ENCODE measurements at regions not wholly inside any gene's neighbourhood (a gene's known extent, or its start where the extent isn't known, plus 50 kb on each side); places are given as distances from the start of the nearest gene placed in this dataset.
"Not testable (repeated sequence)": the region's sequence is repeated elsewhere in the genome, so short reads cannot be mapped to it uniquely, and the experiment has no call there.

DNA sequence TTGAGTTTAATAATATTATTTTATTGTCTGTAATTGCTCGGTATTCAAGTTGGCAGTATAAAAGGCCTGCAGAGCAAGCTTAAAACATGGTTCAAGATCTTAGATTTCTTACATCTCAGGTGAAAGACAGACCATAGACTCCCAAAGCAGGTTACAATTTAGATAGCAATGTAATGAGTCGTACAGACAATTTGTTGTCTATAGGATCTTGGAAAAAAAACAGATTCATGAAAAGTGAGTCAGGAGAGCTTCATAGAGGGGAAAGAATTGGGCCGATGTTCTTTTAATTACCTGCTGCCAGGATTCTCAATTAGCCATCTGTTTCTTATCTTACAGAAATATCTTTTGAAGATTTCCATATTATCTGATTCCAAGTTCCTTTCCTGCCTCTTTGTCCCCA is 111.5 kb upstream of the IKBKE start:
- H4K20me1 ChIP-seq (ENCODE audit: low read depth, low read length); H3K9me3 ChIP-seq (ENCODE audit: insufficient read depth, low read length); H3K79me2 ChIP-seq (ENCODE audit: insufficient read depth, low read length); H3F3A ChIP-seq (ENCODE audit: insufficient read depth); H3K9me2 ChIP-seq (replicated peaks; ENCODE audit: insufficient read depth, low read length); H3K27me3 ChIP-seq (ENCODE audit: low read length); H3K9ac ChIP-seq (ENCODE audit: low read length); H3K27ac ChIP-seq (ENCODE audit: low read depth, low read length); H3K4me3 ChIP-seq (ENCODE audit: insufficient read depth, low read length, poor library complexity, severe bottlenecking); H3K36me3 ChIP-seq (ENCODE audit: low read length); H2AFZ ChIP-seq (ENCODE audit: low read depth, low read length, severe bottlenecking); H3K4me2 ChIP-seq (ENCODE audit: low read depth, low read length, poor library complexity, severe bottlenecking): not testable (repeated sequence)

DNA sequence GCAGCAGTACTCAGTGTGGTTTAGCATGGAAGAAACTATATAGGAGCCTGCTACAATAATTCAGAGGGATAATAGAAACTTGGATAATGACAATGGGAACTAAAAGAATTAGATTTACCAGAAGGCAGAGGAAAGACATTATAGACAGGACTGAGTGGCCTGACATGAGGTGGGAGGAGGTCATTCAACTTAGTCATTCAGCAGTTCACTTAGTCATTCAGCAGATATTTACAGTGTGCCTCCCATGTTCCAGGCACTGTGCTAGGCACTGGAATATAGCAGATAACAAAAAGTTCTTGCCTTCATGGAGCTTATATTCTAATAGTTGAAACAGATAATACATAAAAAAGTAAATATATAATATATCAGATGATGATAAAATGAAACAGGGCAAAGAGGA is 110.9 kb upstream of the IKBKE start:
- H3K27me3 ChIP-seq (ENCODE audit: low read length); H3K79me2 ChIP-seq (ENCODE audit: insufficient read depth, low read length); H3K36me3 ChIP-seq (ENCODE audit: low read length); H2AFZ ChIP-seq (ENCODE audit: low read depth, low read length, severe bottlenecking); H3K9ac ChIP-seq (ENCODE audit: low read length); H3F3A ChIP-seq (ENCODE audit: insufficient read depth); H3K9me3 ChIP-seq (ENCODE audit: insufficient read depth, low read length); H3K4me2 ChIP-seq (ENCODE audit: low read depth, low read length, poor library complexity, severe bottlenecking); H3K4me3 ChIP-seq (ENCODE audit: insufficient read depth, low read length, poor library complexity, severe bottlenecking); H3K27ac ChIP-seq (ENCODE audit: low read depth, low read length); H3K9me2 ChIP-seq (replicated peaks; ENCODE audit: insufficient read depth, low read length); H4K20me1 ChIP-seq (ENCODE audit: low read depth, low read length): not testable (repeated sequence)

DNA sequence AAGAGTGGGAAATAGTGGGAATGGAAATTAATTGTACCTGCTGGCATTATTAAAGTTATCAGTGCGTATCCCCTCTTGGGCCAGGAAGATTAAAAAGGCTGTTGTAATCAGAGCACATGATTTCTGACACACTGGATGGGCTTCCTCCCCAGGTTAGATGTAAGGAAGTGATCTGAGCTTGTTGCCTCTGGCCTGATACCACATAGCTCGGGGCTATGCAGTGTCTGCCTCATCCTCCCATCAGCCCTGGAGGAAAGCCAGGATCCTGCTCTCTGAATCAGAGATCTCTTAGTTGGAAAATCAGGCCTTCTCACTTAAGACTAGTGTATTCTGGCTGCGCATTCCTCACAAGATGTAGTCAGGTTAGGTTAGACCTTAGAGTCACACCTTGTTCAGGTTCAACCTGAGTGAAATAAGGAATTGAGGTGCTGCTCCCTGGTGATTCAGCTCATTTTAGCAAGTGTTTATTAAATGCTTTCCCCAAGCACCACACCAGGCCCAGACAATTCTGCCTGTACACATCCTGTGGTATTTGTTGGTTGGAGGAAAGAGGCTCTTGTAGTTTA is 108.2 kb upstream of the IKBKE start:
- not testable (repeated sequence) for H3K36me3 ChIP-seq (ENCODE audit: low read length); H3K9ac ChIP-seq (ENCODE audit: low read length); H3K4me2 ChIP-seq (ENCODE audit: low read depth, low read length, poor library complexity, severe bottlenecking); H3K27me3 ChIP-seq (ENCODE audit: low read length); H3K9me2 ChIP-seq (replicated peaks; ENCODE audit: insufficient read depth, low read length); H3K9me3 ChIP-seq (ENCODE audit: insufficient read depth, low read length); H3K4me3 ChIP-seq (ENCODE audit: insufficient read depth, low read length, poor library complexity, severe bottlenecking); H2AFZ ChIP-seq (ENCODE audit: low read depth, low read length, severe bottlenecking); H4K20me1 ChIP-seq (ENCODE audit: low read depth, low read length); H3F3A ChIP-seq (ENCODE audit: insufficient read depth); H3K27ac ChIP-seq (ENCODE audit: low read depth, low read length); H3K79me2 ChIP-seq (ENCODE audit: insufficient read depth, low read length)

DNA sequence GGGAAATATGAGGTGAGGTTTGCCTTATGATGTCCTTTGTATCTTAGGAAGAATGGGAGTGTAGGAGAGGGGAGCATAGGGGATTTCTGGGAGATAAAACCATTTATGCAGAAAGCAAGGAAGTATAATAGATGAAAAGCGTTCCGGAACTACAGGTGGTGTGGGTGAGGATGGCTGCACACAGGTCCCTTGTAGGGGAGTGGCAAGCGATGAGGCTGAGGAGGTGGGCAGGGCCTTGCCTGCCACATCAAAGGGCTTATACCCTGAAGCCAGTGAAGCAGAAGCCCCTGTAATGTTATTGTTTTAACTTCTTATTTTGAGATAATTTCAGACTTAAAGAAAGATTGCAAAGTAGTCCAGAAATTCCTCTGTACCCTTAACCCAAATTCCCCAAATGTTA is 107.3 kb upstream of the IKBKE start:
- H3K27me3 ChIP-seq (ENCODE audit: low read length); H3K9me3 ChIP-seq (ENCODE audit: insufficient read depth, low read length); H3K79me2 ChIP-seq (ENCODE audit: insufficient read depth, low read length); H3K36me3 ChIP-seq (ENCODE audit: low read length); H3K4me2 ChIP-seq (ENCODE audit: low read depth, low read length, poor library complexity, severe bottlenecking); H2AFZ ChIP-seq (ENCODE audit: low read depth, low read length, severe bottlenecking); H3K27ac ChIP-seq (ENCODE audit: low read depth, low read length); H3K4me3 ChIP-seq (ENCODE audit: insufficient read depth, low read length, poor library complexity, severe bottlenecking); H3K9me2 ChIP-seq (replicated peaks; ENCODE audit: insufficient read depth, low read length); H4K20me1 ChIP-seq (ENCODE audit: low read depth, low read length); H3F3A ChIP-seq (ENCODE audit: insufficient read depth); H3K9ac ChIP-seq (ENCODE audit: low read length): not testable (repeated sequence)

DNA sequence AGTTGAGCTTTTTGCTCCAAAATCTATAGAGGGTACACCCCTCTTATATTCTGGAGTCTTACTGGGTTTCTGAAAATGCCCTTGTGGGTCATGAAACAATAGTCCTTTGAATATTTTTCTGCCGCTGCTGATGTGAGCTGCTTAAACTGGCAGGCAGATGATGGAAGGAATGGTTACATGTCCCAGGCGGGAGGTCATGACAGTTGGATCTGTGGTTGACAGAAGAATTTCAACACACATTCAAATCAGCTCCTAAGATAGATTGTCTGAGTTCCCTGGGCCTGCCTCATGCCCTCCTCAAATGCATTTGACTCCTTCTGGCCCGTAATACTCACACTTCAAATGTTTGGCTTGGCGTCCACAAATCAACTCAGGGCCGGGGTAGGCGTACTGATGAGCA is 105.0 kb upstream of the IKBKE start:
- H3K79me2 ChIP-seq (ENCODE audit: insufficient read depth, low read length); H3K27ac ChIP-seq (ENCODE audit: low read depth, low read length); H3K4me3 ChIP-seq (ENCODE audit: insufficient read depth, low read length, poor library complexity, severe bottlenecking); H3K36me3 ChIP-seq (ENCODE audit: low read length); H3K27me3 ChIP-seq (ENCODE audit: low read length); H3K4me2 ChIP-seq (ENCODE audit: low read depth, low read length, poor library complexity, severe bottlenecking); H3K9ac ChIP-seq (ENCODE audit: low read length); H3K9me3 ChIP-seq (ENCODE audit: insufficient read depth, low read length); H3K9me2 ChIP-seq (replicated peaks; ENCODE audit: insufficient read depth, low read length); H4K20me1 ChIP-seq (ENCODE audit: low read depth, low read length); H2AFZ ChIP-seq (ENCODE audit: low read depth, low read length, severe bottlenecking); H3F3A ChIP-seq (ENCODE audit: insufficient read depth): not testable (repeated sequence)

DNA sequence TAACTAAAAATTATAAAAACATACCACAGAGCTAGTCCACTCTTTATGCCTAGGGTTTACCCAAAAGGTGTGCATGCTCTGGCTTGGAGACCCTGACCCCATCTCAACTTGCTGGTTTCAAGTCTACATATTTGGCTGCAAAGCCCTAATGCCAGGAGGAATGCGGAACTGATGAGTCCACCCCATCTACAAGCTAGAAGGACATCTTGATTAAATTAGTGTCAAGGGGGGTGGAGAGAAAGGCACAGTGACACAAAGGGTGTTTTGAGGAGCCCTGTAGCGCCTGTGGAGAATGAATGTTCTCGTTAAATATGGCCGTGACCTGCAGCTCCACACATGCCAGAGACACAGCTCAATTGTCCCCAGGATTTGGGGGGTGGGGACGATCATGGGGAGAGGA is 104.1 kb upstream of the IKBKE start:
- H3K9me3 ChIP-seq (ENCODE audit: insufficient read depth, low read length); H4K20me1 ChIP-seq (ENCODE audit: low read depth, low read length); H3K4me3 ChIP-seq (ENCODE audit: insufficient read depth, low read length, poor library complexity, severe bottlenecking); H3K36me3 ChIP-seq (ENCODE audit: low read length); H3K4me2 ChIP-seq (ENCODE audit: low read depth, low read length, poor library complexity, severe bottlenecking); H3K79me2 ChIP-seq (ENCODE audit: insufficient read depth, low read length); H2AFZ ChIP-seq (ENCODE audit: low read depth, low read length, severe bottlenecking); H3K27ac ChIP-seq (ENCODE audit: low read depth, low read length); H3F3A ChIP-seq (ENCODE audit: insufficient read depth); H3K9me2 ChIP-seq (replicated peaks; ENCODE audit: insufficient read depth, low read length); H3K9ac ChIP-seq (ENCODE audit: low read length); H3K27me3 ChIP-seq (ENCODE audit: low read length): not testable (repeated sequence)

DNA sequence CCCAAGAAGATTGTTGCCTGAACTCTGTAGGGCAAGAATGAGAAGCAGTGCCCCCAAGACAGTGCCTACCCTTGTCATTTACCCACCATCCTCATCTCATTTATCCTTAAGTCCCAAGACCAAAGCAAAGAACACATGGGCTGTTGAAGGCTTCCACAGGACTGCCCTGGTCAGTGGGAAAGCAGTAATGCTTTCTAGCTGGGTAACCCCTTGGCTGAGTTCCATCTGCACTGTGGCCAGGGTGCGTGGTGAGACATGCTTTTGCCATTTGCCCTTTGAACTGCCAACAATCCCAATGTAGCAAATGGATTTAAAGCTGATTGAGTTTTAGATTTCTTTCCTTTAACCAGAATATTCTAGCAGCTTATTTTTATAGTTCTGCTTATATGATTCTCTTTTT is 103.5 kb upstream of the IKBKE start:
- not testable (repeated sequence) for H3K4me3 ChIP-seq (ENCODE audit: insufficient read depth, low read length, poor library complexity, severe bottlenecking); H3K27ac ChIP-seq (ENCODE audit: low read depth, low read length); H3F3A ChIP-seq (ENCODE audit: insufficient read depth); H4K20me1 ChIP-seq (ENCODE audit: low read depth, low read length); H3K27me3 ChIP-seq (ENCODE audit: low read length); H3K9me2 ChIP-seq (replicated peaks; ENCODE audit: insufficient read depth, low read length); H3K36me3 ChIP-seq (ENCODE audit: low read length); H3K79me2 ChIP-seq (ENCODE audit: insufficient read depth, low read length); H3K9ac ChIP-seq (ENCODE audit: low read length); H3K4me2 ChIP-seq (ENCODE audit: low read depth, low read length, poor library complexity, severe bottlenecking); H2AFZ ChIP-seq (ENCODE audit: low read depth, low read length, severe bottlenecking); H3K9me3 ChIP-seq (ENCODE audit: insufficient read depth, low read length)

DNA sequence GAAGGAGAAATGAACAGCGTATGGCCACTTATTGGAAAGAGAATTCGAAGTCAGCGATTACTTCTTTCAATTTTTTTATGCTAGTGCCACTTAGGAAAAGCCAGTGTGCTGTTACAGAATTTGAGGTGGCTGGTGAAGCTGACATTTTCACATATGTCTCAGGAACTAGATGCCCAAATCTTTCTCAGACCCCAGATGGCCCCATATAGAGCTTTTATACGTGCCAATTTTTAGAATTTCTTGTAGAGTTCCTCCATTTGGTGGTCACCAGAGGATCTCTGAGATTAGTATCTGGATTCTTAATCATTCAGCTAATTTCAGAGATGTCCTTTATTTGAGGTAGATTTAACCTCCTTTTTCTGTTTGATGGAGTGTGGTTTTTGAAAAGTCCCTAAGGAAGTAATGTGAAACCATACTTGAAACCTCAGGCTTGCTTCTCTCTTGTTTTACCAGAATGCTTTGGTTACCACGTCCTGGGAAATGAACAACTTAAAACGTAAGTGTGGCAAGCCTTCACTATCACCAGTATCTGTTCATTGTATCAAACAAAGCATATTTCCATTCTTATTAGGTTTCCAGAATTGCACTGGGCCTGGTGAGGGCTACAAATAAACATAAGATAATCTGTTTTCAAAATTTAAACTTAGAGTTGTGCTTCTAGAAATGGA is 102.2 kb upstream of the IKBKE start:
- H3K79me2 ChIP-seq (ENCODE audit: insufficient read depth, low read length); H3K9me2 ChIP-seq (replicated peaks; ENCODE audit: insufficient read depth, low read length); H4K20me1 ChIP-seq (ENCODE audit: low read depth, low read length); H3K9me3 ChIP-seq (ENCODE audit: insufficient read depth, low read length); H3F3A ChIP-seq (ENCODE audit: insufficient read depth); H3K9ac ChIP-seq (ENCODE audit: low read length); H3K27me3 ChIP-seq (ENCODE audit: low read length); H3K4me2 ChIP-seq (ENCODE audit: low read depth, low read length, poor library complexity, severe bottlenecking); H3K27ac ChIP-seq (ENCODE audit: low read depth, low read length); H3K4me3 ChIP-seq (ENCODE audit: insufficient read depth, low read length, poor library complexity, severe bottlenecking); H2AFZ ChIP-seq (ENCODE audit: low read depth, low read length, severe bottlenecking); H3K36me3 ChIP-seq (ENCODE audit: low read length): not testable (repeated sequence)

Measured in SU-DHL-6 (cell line).